GM10266 (cell line): ENCODE measurements at regions not wholly inside any gene's neighbourhood (a gene's known extent, or its start where the extent isn't known, plus 50 kb on each side); places are given as distances from the start of the nearest gene placed in this dataset.
"Not testable (repeated sequence)": the region's sequence is repeated elsewhere in the genome, so short reads cannot be mapped to it uniquely, and the experiment has no call there.

Experiments used
- DNase-seq: peaks from one replicate; pipeline ENCODE4 v3.0.0; 2012; ENCODE audit errors: extremely low spot score
- CTCF ChIP-seq: IDR thresholded peaks from 2 replicates; pipeline ENCODE4 v1.5.1; 2012; ENCODE audit warnings: mild to moderate bottlenecking, low read depth; ENCODE audit not compliant: control insufficient read depth, insufficient read depth; ENCODE audit errors: missing control alignments

- no peak for DNase-seq
- TF ChIP-seq CTCF: no peak
Observed at GRCh38 chr3:59508273-59508672, 458.4 kb upstream of the CFAP20DC start.

GRCh38 chr3:59506191-59506590 lies 456.4 kb upstream of the CFAP20DC start:
- no peak for TF ChIP-seq CTCF
- DNase-seq: no peak

GRCh38 chr3:59503441-59503840 lies 453.6 kb upstream of the CFAP20DC start:
- no peak for TF ChIP-seq CTCF
- no peak for DNase-seq

GRCh38 chr3:59502806-59503205 lies 453.0 kb upstream of the CFAP20DC start:
- no peak for TF ChIP-seq CTCF

GRCh38 chr3:59499954-59500353 lies 450.1 kb upstream of the CFAP20DC start:
- TF ChIP-seq CTCF: no peak

More at GRCh38 chr3:59502806-59503205, 453.0 kb upstream of the CFAP20DC start:
- no peak for DNase-seq

GRCh38 chr3:59499000-59499399 lies 449.2 kb upstream of the CFAP20DC start:
- no peak for TF ChIP-seq CTCF
- no peak for DNase-seq

More at GRCh38 chr3:59499954-59500353, 450.1 kb upstream of the CFAP20DC start:
- DNase-seq: no peak

GRCh38 chr3:59496250-59496649 lies 446.4 kb upstream of the CFAP20DC start:
- no peak for DNase-seq
- no peak for TF ChIP-seq CTCF

GRCh38 chr3:59494969-59495368 lies 445.1 kb upstream of the CFAP20DC start:
- DNase-seq: not testable (repeated sequence)
